ENCODE measurements at regions not wholly inside any gene's neighbourhood (a gene's known extent, or its start where the extent isn't known, plus 50 kb on each side); places are given as distances from the start of the nearest gene placed in this dataset.

DNA sequence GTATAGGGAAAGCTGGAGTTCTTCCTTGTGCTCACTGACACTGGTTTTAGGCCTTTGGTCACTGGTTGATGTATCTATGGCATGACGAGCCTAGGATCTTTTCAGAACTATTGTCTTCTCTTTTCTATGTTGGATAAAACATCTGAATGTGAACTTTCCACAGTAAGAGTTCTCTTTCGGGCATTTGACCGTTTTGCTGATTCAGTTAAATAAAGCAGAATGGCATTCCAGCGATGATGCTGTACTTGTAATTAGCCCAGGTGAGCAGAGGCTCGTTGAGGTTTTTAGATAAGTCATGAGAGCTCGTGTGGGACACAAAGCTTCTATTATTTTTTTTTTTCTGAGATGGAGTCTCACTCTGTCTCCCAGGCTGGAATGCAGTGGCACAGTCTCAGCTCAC lies 160.2 kb upstream of the DPP6 start:
- H4K20me1 ChIP-seq (ENCODE audit: insufficient read depth) = no peaks in the 10 kb centered on the region
- no peak overlapping the region for H2AFZ ChIP-seq (ENCODE audit: low read depth, low read length)
- H3K36me3 ChIP-seq (ENCODE audit: insufficient read depth, low read length) = no peaks in the 10 kb centered on the region
- peaks cover 19% of the 10 kb centered on the region for H3K27me3 ChIP-seq (ENCODE audit: insufficient read depth, low read depth, low read length)
- H3K4me2 ChIP-seq (ENCODE audit: low read length) = no peak overlapping the region
- no peaks in the 10 kb centered on the region for H3K9me2 ChIP-seq (ENCODE audit: insufficient read depth, low read length)
- TF ChIP-seq RAD21 (conservative IDR thresholded peaks at IDR 0.05) (no peak), MXI1 (conservative IDR thresholded peaks at IDR 0.05; ENCODE audit: poor library complexity, severe bottlenecking) (no peak), TAF1 (IDR thresholded peaks at IDR 0.05; ENCODE audit: low read depth) (no peak), POLR2AphosphoS5 (IDR thresholded peaks at IDR 0.05) (no peak), SMC3 (conservative IDR thresholded peaks at IDR 0.05; ENCODE audit: poor library complexity) (no peak), EZH2 (IDR thresholded peaks at IDR 0.05; ENCODE audit: borderline replicate concordance, insufficient read depth, low read length, poor library complexity, severe bottlenecking) (no peak), EP300 (conservative IDR thresholded peaks at IDR 0.05; ENCODE audit: poor library complexity, severe bottlenecking) (no peak)
- TF ChIP-seq, protein P1, sequence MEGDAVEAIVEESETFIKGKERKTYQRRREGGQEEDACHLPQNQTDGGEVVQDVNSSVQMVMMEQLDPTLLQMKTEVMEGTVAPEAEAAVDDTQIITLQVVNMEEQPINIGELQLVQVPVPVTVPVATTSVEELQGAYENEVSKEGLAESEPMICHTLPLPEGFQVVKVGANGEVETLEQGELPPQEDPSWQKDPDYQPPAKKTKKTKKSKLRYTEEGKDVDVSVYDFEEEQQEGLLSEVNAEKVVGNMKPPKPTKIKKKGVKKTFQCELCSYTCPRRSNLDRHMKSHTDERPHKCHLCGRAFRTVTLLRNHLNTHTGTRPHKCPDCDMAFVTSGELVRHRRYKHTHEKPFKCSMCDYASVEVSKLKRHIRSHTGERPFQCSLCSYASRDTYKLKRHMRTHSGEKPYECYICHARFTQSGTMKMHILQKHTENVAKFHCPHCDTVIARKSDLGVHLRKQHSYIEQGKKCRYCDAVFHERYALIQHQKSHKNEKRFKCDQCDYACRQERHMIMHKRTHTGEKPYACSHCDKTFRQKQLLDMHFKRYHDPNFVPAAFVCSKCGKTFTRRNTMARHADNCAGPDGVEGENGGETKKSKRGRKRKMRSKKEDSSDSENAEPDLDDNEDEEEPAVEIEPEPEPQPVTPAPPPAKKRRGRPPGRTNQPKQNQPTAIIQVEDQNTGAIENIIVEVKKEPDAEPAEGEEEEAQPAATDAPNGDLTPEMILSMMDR (IDR thresholded peaks at IDR 0.05; ENCODE audit: poor library complexity, severe bottlenecking) = no peak
- TF ChIP-seq, protein P2, sequence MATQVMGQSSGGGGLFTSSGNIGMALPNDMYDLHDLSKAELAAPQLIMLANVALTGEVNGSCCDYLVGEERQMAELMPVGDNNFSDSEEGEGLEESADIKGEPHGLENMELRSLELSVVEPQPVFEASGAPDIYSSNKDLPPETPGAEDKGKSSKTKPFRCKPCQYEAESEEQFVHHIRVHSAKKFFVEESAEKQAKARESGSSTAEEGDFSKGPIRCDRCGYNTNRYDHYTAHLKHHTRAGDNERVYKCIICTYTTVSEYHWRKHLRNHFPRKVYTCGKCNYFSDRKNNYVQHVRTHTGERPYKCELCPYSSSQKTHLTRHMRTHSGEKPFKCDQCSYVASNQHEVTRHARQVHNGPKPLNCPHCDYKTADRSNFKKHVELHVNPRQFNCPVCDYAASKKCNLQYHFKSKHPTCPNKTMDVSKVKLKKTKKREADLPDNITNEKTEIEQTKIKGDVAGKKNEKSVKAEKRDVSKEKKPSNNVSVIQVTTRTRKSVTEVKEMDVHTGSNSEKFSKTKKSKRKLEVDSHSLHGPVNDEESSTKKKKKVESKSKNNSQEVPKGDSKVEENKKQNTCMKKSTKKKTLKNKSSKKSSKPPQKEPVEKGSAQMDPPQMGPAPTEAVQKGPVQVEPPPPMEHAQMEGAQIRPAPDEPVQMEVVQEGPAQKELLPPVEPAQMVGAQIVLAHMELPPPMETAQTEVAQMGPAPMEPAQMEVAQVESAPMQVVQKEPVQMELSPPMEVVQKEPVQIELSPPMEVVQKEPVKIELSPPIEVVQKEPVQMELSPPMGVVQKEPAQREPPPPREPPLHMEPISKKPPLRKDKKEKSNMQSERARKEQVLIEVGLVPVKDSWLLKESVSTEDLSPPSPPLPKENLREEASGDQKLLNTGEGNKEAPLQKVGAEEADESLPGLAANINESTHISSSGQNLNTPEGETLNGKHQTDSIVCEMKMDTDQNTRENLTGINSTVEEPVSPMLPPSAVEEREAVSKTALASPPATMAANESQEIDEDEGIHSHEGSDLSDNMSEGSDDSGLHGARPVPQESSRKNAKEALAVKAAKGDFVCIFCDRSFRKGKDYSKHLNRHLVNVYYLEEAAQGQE (IDR thresholded peaks at IDR 0.05; ENCODE audit: borderline replicate concordance) = no peak
- no peaks in the 10 kb centered on the region for H3K9me3 ChIP-seq (ENCODE audit: low read length)
- no peaks in the 10 kb centered on the region for H3K79me2 ChIP-seq (replicated peaks; ENCODE audit: insufficient read depth, low read length)
- no peaks in the 10 kb centered on the region for H3F3A ChIP-seq (ENCODE audit: insufficient read depth, low read length, poor library complexity, severe bottlenecking)
- no peak overlapping the region for H3K4me3 ChIP-seq (ENCODE audit: low read length)
- no peak overlapping the region for H3K27ac ChIP-seq (ENCODE audit: low read length)
- no peak overlapping the region for H3K9ac ChIP-seq (ENCODE audit: low read length)

DNA sequence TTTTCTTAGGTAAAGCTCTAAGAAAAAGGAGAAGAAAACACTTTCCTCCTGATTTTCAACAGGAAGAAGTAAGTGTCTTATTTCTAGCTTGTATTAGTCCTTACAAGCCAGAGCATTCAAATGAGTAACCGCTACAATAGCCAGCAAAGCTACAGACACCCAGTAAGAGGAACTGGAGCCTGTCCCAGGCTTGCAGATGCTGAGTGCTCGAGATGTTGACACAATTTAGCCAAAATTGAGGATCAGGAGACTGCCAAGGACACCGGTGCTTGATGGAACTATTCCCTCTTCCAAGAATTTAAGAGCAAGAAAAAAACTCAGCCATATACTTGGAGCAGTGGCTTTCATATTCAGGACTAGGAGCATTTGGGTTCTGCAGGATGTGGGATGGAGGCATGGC lies 149.3 kb upstream of the DPP6 start:
- Histone ChIP-seq H3K27ac (ENCODE audit: low read length) (no peak overlapping the region), H3K4me3 (ENCODE audit: low read length) (no peak overlapping the region), H3K27me3 (ENCODE audit: insufficient read depth, low read depth, low read length) (no peaks in the 10 kb centered on the region), H3K36me3 (ENCODE audit: insufficient read depth, low read length) (no peaks in the 10 kb centered on the region), H3K79me2 (replicated peaks; ENCODE audit: insufficient read depth, low read length) (no peaks in the 10 kb centered on the region), H3F3A (ENCODE audit: insufficient read depth, low read length, poor library complexity, severe bottlenecking) (no peaks in the 10 kb centered on the region), H3K4me2 (ENCODE audit: low read length) (no peak overlapping the region), H2AFZ (ENCODE audit: low read depth, low read length) (no peak overlapping the region), H4K20me1 (ENCODE audit: insufficient read depth) (no peaks in the 10 kb centered on the region), H3K9ac (ENCODE audit: low read length) (no peak overlapping the region), H3K9me2 (ENCODE audit: insufficient read depth, low read length) (no peaks in the 10 kb centered on the region), H3K9me3 (ENCODE audit: low read length) (no peaks in the 10 kb centered on the region)
- TF ChIP-seq RAD21 (conservative IDR thresholded peaks at IDR 0.05) (no peak), EZH2 (IDR thresholded peaks at IDR 0.05; ENCODE audit: borderline replicate concordance, insufficient read depth, low read length, poor library complexity, severe bottlenecking) (no peak), MXI1 (conservative IDR thresholded peaks at IDR 0.05; ENCODE audit: poor library complexity, severe bottlenecking) (no peak), POLR2AphosphoS5 (IDR thresholded peaks at IDR 0.05) (no peak), TAF1 (IDR thresholded peaks at IDR 0.05; ENCODE audit: low read depth) (no peak), EP300 (conservative IDR thresholded peaks at IDR 0.05; ENCODE audit: poor library complexity, severe bottlenecking) (no peak), SMC3 (conservative IDR thresholded peaks at IDR 0.05; ENCODE audit: poor library complexity) (no peak)
- TF ChIP-seq, protein P2 (IDR thresholded peaks at IDR 0.05; ENCODE audit: borderline replicate concordance) = no peak
- TF ChIP-seq, protein P1 (IDR thresholded peaks at IDR 0.05; ENCODE audit: poor library complexity, severe bottlenecking) = no peak
